Tibial nerve (tissue), 4 donors: ENCODE measurements at regions not wholly inside any gene's neighbourhood (a gene's known extent, or its start where the extent isn't known, plus 50 kb on each side); places are given as distances from the start of the nearest gene placed in this dataset.

Experiments
- DNase-seq, 2 donors: peaks; one replicate each; pipeline ENCODE4 v3.0.0-alpha.2; 2019; ENCODE audit warnings: low spot score in 2 of 2
- H3K27ac ChIP-seq, 4 donors: fragments of 200-600 bp; sonication (generic) in 3 of 4; one replicate each; pipeline ENCODE4 v1.5.1; 2017 to 2019; ENCODE audit warnings: mild to moderate bottlenecking in 1 of 4
- H3K27me3 ChIP-seq, 2 donors: fragments of 200-600 bp; sonication (generic) in 1 of 2; one replicate each; pipeline versions ENCODE4 v1.5.1 to v1.6.0; 2017 to 2019
- H3K36me3 ChIP-seq, 3 donors: fragments of 200-600 bp; sonication (generic); one replicate each; pipeline ENCODE4 v1.5.1; 2018 to 2019
- H3K4me1 ChIP-seq, 4 donors: fragments of 200-600 bp; sonication (generic) in 3 of 4; one replicate each; pipeline ENCODE4 v1.5.1; 2017 to 2019
- H3K4me3 ChIP-seq, 4 donors: fragments of 200-600 bp; sonication (generic) in 3 of 4; one replicate each; pipeline ENCODE4 v1.5.1; 2017 to 2019; ENCODE audit warnings: mild to moderate bottlenecking in 1 of 4, moderate library complexity in 1 of 4
- H3K9me3 ChIP-seq, 4 donors: fragments of 200-600 bp; sonication (generic) in 3 of 4; one replicate each; pipeline ENCODE4 v1.5.1; 2017 to 2019
- EP300 ChIP-seq, 2 donors: sonication (generic); formaldehyde crosslinking; IDR thresholded peaks; one replicate each; pipeline ENCODE4 v1.6.1; 2017; ENCODE audit warnings: antibody characterized with exemption in 2 of 2, mild to moderate bottlenecking in 1 of 2
- POLR2A ChIP-seq, 2 donors: fragments of 450-650 bp; IDR thresholded peaks; one replicate each; pipeline ENCODE4 v1.6.1; 2017; ENCODE audit warnings: antibody characterized with exemption in 2 of 2, mild to moderate bottlenecking in 2 of 2, moderate library complexity in 2 of 2
- WGBS, 2 donors: methylation state at CpG; one replicate each; pipeline ENCODE4 v1.1.5; 2018; 5-methylcytosine and 5-hydroxymethylcytosine counted together
- TF ChIP-seq, protein P1 (sequence below), 5 experiments: fragments of 200-600 bp in 3 of 5; fragments of 450-650 bp in 2 of 5; sonication (generic) in 3 of 5; IDR thresholded peaks; one replicate each; pipeline ENCODE4 v1.5.1; 2016 to 2019; ENCODE audit warnings: antibody characterized with exemption in 5 of 5, mild to moderate bottlenecking in 3 of 5, moderate library complexity in 2 of 5

- no peak for TF ChIP-seq EP300 (IDR thresholded peaks at IDR 0.05)
- TF ChIP-seq, protein P1, sequence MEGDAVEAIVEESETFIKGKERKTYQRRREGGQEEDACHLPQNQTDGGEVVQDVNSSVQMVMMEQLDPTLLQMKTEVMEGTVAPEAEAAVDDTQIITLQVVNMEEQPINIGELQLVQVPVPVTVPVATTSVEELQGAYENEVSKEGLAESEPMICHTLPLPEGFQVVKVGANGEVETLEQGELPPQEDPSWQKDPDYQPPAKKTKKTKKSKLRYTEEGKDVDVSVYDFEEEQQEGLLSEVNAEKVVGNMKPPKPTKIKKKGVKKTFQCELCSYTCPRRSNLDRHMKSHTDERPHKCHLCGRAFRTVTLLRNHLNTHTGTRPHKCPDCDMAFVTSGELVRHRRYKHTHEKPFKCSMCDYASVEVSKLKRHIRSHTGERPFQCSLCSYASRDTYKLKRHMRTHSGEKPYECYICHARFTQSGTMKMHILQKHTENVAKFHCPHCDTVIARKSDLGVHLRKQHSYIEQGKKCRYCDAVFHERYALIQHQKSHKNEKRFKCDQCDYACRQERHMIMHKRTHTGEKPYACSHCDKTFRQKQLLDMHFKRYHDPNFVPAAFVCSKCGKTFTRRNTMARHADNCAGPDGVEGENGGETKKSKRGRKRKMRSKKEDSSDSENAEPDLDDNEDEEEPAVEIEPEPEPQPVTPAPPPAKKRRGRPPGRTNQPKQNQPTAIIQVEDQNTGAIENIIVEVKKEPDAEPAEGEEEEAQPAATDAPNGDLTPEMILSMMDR (IDR thresholded peaks at IDR 0.05) = peak; percentile 36 to 69 (median 53)
- Histone ChIP-seq H3K4me1 (peaks cover 0 to 3% (median 0%) of the 10 kb centered on the region in 4 donors), H3K27me3 (no peaks in the 10 kb centered on the region), H3K9me3 (no peaks in the 10 kb centered on the region), H3K27ac (no peak overlapping the region), H3K4me3 (no peak overlapping the region), H3K36me3 (no peaks in the 10 kb centered on the region)
- WGBS, 2 donors = 56 to 61% methylated on average over 12 of the region's 12 CpGs
- peak in 1 of 2 donors; percentile 33 for DNase-seq
Observed at GRCh38 chr14:66070542-66071319, 415.4 kb upstream of the CCDC196 start.

DNA sequence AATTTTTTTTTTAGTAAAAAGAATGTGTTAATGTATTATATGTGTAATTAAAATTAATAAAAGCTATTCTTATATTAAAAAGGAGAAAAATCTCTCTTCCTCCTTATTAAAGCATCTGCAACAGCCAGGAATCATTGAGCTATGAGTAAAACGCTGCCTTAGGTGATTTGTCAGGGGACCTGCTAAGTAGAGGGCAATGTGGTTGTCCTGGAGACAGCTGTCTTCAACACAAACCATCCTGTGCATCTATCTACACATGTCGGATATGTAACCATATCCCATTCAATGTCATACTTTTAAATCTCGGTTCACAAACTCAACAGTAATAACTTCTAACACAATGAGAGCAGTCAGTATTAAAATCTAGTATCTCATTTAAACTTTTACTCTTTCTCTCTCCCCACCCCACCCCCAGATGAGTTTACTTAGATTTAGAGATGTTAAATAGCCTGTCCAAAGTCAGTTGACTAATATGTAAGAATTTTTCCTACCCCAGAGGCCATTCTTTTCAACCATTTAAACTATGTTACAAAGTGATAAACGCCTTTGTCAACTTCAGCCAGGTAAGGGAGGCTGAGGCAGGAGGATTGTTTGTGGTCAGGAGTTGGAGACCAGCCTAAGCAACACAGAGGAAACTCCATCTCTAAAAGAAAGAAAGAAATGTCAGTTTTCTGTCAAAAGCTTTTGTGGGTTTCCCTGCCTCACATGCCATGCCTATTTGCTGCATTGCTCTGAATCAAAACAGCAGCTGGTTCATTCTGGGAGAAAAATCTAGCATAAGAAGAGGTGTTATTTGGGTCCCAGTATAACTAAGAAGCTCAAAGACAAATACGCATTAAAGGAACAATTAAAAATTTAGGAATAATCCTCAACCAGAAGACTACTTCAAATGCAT, 413.7 kb upstream of the CCDC196 start:
- H3K27ac ChIP-seq = no peak overlapping the region
- no peaks in the 10 kb centered on the region for H3K36me3 ChIP-seq
- H3K4me1 ChIP-seq = peaks cover 0 to 3% (median 0%) of the 10 kb centered on the region in 4 donors
- DNase-seq = no peak
- TF ChIP-seq, protein P1 (IDR thresholded peaks at IDR 0.05) = no peak
- no peak for TF ChIP-seq EP300 (IDR thresholded peaks at IDR 0.05)
- TF ChIP-seq POLR2A (IDR thresholded peaks at IDR 0.05) = no peak
- H3K27me3 ChIP-seq = no peaks in the 10 kb centered on the region
- H3K9me3 ChIP-seq = no peaks in the 10 kb centered on the region
- WGBS, 2 donors = 90 to 93% methylated on average over 5 of the region's 5 CpGs
- H3K4me3 ChIP-seq = no peak overlapping the region

DNA sequence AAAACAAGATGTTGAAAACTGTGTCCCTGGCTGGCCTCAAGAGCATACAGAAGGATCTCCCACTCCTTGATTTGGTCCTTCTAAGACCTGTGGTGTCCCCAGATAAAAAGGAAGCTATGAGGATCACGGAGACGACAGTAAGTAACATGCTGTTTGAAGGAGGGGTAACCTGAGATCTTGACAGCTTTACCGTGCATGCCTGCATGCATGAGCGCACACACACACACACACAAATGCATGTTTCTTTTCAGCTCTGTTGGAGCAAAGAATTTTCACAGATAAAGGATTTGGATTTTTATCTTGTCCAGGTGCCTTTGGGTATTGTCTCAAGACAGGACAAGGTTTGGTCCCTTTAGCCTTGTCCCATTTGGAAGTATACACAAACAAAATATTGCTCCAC, 411.6 kb upstream of the CCDC196 start:
- H3K36me3 ChIP-seq = no peaks in the 10 kb centered on the region
- H3K4me3 ChIP-seq = no peak overlapping the region
- peaks cover 0 to 3% (median 0%) of the 10 kb centered on the region in 4 donors for H3K4me1 ChIP-seq
- no peak for DNase-seq
- H3K27me3 ChIP-seq = no peaks in the 10 kb centered on the region
- no peak overlapping the region for H3K27ac ChIP-seq
- H3K9me3 ChIP-seq = no peaks in the 10 kb centered on the region
- no peak for TF ChIP-seq EP300 (IDR thresholded peaks at IDR 0.05)
- TF ChIP-seq, protein P1 (IDR thresholded peaks at IDR 0.05) = no peak
- no peak for TF ChIP-seq POLR2A (IDR thresholded peaks at IDR 0.05)
- WGBS, 2 donors = 62 to 69% methylated on average over 4 of the region's 4 CpGs

- Histone ChIP-seq H3K4me1 (no peaks in the 10 kb centered on the region), H3K36me3 (no peaks in the 10 kb centered on the region), H3K27ac (no peak overlapping the region), H3K27me3 (no peaks in the 10 kb centered on the region), H3K9me3 (no peaks in the 10 kb centered on the region), H3K4me3 (no peak overlapping the region)
- no peak for DNase-seq
- TF ChIP-seq EP300 (IDR thresholded peaks at IDR 0.05) (no peak), POLR2A (IDR thresholded peaks at IDR 0.05) (no peak)
- TF ChIP-seq, protein P1 (IDR thresholded peaks at IDR 0.05) = no peak
- WGBS, 2 donors = 34 to 46% methylated on average over 3 of the region's 3 CpGs
Observed at GRCh38 chr14:66076176-66076575, 410.0 kb upstream of the CCDC196 start.

DNA sequence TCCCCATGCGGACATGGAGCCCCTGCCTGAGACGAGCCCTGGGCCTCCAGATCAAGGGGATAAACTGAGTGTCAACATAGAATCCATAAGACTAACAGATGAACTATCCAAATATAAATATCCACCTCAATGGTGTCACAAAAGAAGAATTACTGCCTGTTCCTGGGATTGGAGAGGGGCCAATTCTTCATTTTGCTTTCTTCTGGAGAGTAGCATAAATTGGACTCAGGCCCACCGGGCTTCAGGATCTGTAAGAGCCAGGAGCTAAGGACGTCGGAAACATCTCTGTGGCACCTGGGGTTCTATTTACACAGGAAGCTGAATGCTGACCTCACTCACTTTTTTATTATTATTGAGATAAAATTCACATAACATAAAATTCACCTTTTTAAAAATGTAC, 408.2 kb upstream of the CCDC196 start:
- TF ChIP-seq POLR2A (IDR thresholded peaks at IDR 0.05) = no peak
- TF ChIP-seq, protein P1 (IDR thresholded peaks at IDR 0.05) = no peak
- TF ChIP-seq EP300 (IDR thresholded peaks at IDR 0.05) = no peak
- WGBS, 2 donors = 71 to 76% methylated on average over 5 of the region's 5 CpGs
- no peak overlapping the region for H3K4me3 ChIP-seq
- H3K4me1 ChIP-seq = no peaks in the 10 kb centered on the region
- DNase-seq = no peak
- no peaks in the 10 kb centered on the region for H3K9me3 ChIP-seq
- H3K36me3 ChIP-seq = no peaks in the 10 kb centered on the region
- H3K27me3 ChIP-seq = no peaks in the 10 kb centered on the region
- H3K27ac ChIP-seq = no peak overlapping the region
